GM23338 (cell line): ENCODE measurements at regions not wholly inside any gene's neighbourhood (a gene's known extent, or its start where the extent isn't known, plus 50 kb on each side); places are given as distances from the start of the nearest gene placed in this dataset.
"Not testable (repeated sequence)": the region's sequence is repeated elsewhere in the genome, so short reads cannot be mapped to it uniquely, and the experiment has no call there.

ENCODE experiments used
- ATAC-seq: fragments of 200-7000 bp; cut with Tn5 transposase; 3 replicates; pipeline ENCODE4 v1.9.1; 2020
- DNase-seq: peaks from one replicate; pipeline ENCODE4 v3.0.0-alpha.2; 2015; ENCODE audit warnings: low spot score
- H2AFZ ChIP-seq: fragments of 200-600 bp; sonication (generic); 2 replicates; pipeline ENCODE4 v1.8.0; 2016; ENCODE audit warnings: antibody characterized with exemption, mild to moderate bottlenecking, moderate library complexity
- H3F3A ChIP-seq: fragments of 200-600 bp; sonication (generic); replicated peaks from 2 replicates; pipeline ENCODE4 v1.8.0; 2017; ENCODE audit warnings: antibody characterized with exemption, mixed run types, low read depth
- H3K27ac ChIP-seq: fragments of 200-600 bp; sonication (generic); 2 replicates; pipeline ENCODE4 v1.6.1; 2016; ENCODE audit warnings: low read depth
- H3K27me3 ChIP-seq: fragments of 200-600 bp; sonication (generic); 2 replicates; pipeline ENCODE4 v1.8.0; 2016; ENCODE audit warnings: mild to moderate bottlenecking, mixed run types, moderate library complexity; ENCODE audit not compliant: insufficient read depth
- H3K36me3 ChIP-seq: fragments of 200-600 bp; sonication (generic); 2 replicates; pipeline ENCODE4 v1.8.0; 2016; ENCODE audit warnings: mild to moderate bottlenecking; ENCODE audit not compliant: insufficient read depth
- H3K4me1 ChIP-seq: fragments of 200-600 bp; sonication (generic); 2 replicates; pipeline ENCODE4 v1.8.0; 2016; ENCODE audit warnings: mild to moderate bottlenecking, moderate library complexity; ENCODE audit not compliant: insufficient read depth
- H3K4me2 ChIP-seq: fragments of 200-600 bp; sonication (generic); 2 replicates; pipeline ENCODE4 v1.7.1; 2017; ENCODE audit warnings: mixed run types
- H3K4me3 ChIP-seq: fragments of 200-600 bp; sonication (generic); 2 replicates; pipeline ENCODE4 v1.6.1; 2016; ENCODE audit warnings: mixed run types
- H3K79me2 ChIP-seq: fragments of 200-600 bp; sonication (generic); replicated peaks from 2 replicates; pipeline ENCODE4 v1.8.0; 2017; ENCODE audit warnings: mild to moderate bottlenecking; ENCODE audit not compliant: insufficient read depth
- H3K9me2 ChIP-seq: fragments of 200-600 bp; sonication (generic); 2 replicates; pipeline ENCODE4 v1.8.0; 2017; ENCODE audit not compliant: insufficient read depth
- H4K20me1 ChIP-seq: fragments of 200-600 bp; sonication (generic); replicated peaks from 2 replicates; pipeline ENCODE4 v1.8.0; 2017; ENCODE audit warnings: mild to moderate bottlenecking; ENCODE audit not compliant: insufficient read depth
- H3K27ac Mint-ChIP-seq: 2 replicates; pipeline ENCODE4 v1.8.0; 2020; ENCODE audit warnings: inconsistent platforms, mild to moderate bottlenecking, moderate library complexity, mixed read lengths
- H3K27me3 Mint-ChIP-seq: 3 replicates; pipeline ENCODE4 v1.8.0; 2022; ENCODE audit warnings: low read depth, mild to moderate bottlenecking, moderate library complexity, mixed read lengths, inconsistent platforms; ENCODE audit not compliant: insufficient read depth, poor library complexity
- H3K36me3 Mint-ChIP-seq: 3 replicates; pipeline ENCODE4 v1.8.0; 2021; ENCODE audit warnings: low read depth, mild to moderate bottlenecking, inconsistent platforms, moderate library complexity, mixed read lengths
- H3K4me1 Mint-ChIP-seq: 3 replicates; pipeline ENCODE4 v1.8.0; 2020; ENCODE audit warnings: mild to moderate bottlenecking, inconsistent platforms, mixed read lengths
- H3K4me3 Mint-ChIP-seq: 3 replicates; pipeline ENCODE4 v1.8.0; 2021; ENCODE audit warnings: moderate library complexity, mild to moderate bottlenecking, inconsistent platforms, mixed read lengths
- H3K9me3 Mint-ChIP-seq: 3 replicates; pipeline ENCODE4 v1.8.0; 2020; ENCODE audit warnings: moderate library complexity, mild to moderate bottlenecking, inconsistent platforms, mixed read lengths

DNA sequence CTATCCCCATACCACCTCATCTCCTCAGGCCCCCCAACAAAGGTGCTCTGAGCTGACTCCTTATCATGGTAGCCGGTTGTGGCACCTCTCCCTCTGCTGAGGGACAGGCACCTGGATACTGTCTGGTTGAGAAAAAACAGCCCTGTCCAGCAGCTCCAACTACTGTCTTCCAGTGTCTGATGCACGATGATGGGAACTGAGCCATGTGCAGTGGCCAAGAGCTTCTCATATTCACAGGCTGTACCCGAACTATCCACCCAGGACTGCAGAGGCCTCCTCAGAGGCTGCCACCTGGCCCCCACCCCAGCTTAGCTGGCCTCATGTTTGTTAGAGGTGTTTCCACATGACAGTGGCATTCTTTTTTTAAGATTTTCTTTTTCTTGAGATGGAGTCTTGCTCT is 149.9 kb downstream of the BCL2L11 start:
- H3K4me3 ChIP-seq, H3K4me1 Mint-ChIP-seq, H3K4me2 ChIP-seq, ATAC-seq, H3K27me3 Mint-ChIP-seq, H3K27ac Mint-ChIP-seq, DNase-seq, H3K36me3 ChIP-seq, H4K20me1 ChIP-seq, H3K9me3 Mint-ChIP-seq, H2AFZ ChIP-seq, H3F3A ChIP-seq, H3K27me3 ChIP-seq, H3K36me3 Mint-ChIP-seq, H3K27ac ChIP-seq, H3K9me2 ChIP-seq, H3K4me1 ChIP-seq, H3K4me3 Mint-ChIP-seq, H3K79me2 ChIP-seq: not testable (repeated sequence)

DNA sequence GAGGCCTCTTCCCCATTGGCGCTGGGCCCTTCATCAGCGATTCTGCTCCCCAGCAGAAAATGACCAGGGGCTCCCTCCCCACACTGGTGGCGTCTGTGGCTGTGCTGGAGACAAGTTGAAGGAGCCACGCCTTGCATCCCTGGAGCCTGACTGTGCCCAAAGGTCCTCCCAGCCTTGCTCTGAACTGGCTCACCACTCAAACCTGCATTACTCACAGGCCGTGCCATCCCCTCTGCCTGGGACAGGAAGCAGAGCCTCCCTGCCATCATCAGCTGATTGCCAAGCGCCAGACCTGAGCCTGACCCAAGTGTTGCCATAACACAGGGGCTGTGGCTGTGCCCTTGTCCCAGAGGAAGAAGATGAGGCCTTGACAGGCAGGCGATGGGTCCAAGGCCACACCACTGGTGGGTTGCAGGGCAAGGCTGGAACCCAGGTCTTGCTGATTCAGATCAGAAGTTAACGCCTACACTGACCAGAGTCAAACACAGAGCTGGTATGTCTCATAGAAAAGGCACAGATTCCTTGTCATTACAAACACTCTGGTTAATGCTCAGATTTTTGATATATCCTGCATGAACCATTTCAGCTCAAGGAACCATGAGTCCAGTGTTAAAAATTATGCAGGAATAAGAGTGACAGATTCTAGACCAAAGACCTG is 151.1 kb downstream of the BCL2L11 start:
- not testable (repeated sequence) for H3K9me3 Mint-ChIP-seq, H2AFZ ChIP-seq, H3K4me2 ChIP-seq, H3K79me2 ChIP-seq, H3K36me3 ChIP-seq, H3K36me3 Mint-ChIP-seq, H3K4me1 Mint-ChIP-seq, H3F3A ChIP-seq, H3K27ac ChIP-seq, H4K20me1 ChIP-seq, H3K4me3 Mint-ChIP-seq, DNase-seq, ATAC-seq, H3K27me3 Mint-ChIP-seq, H3K4me3 ChIP-seq, H3K4me1 ChIP-seq, H3K27me3 ChIP-seq, H3K27ac Mint-ChIP-seq, H3K9me2 ChIP-seq

DNA sequence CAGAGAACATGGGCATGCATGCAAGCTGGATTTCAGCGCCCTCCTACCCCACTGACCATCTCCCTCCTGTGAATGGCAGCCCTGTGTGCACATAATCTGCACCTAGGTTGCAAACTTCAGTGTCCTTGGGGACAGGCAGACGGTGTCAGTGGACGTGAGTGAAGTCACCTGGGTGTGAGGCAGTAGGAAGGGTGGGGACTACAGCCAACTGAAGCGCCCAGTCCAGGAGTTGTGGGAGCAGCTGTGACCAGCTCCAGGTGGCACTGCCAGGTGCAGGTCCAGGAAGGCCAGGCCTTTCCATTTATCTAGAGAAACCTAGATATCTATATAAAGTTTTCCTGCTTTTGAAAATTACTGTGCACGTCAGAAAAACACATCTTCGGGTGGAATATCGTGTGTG is 152.3 kb downstream of the BCL2L11 start:
- H3K27ac ChIP-seq, H3K9me3 Mint-ChIP-seq, ATAC-seq, H3K4me1 ChIP-seq, H4K20me1 ChIP-seq, H3F3A ChIP-seq, H3K27me3 Mint-ChIP-seq, H3K36me3 ChIP-seq, H3K27ac Mint-ChIP-seq, H3K9me2 ChIP-seq, H3K4me3 Mint-ChIP-seq, H3K4me3 ChIP-seq, H3K4me2 ChIP-seq, H2AFZ ChIP-seq, H3K4me1 Mint-ChIP-seq, DNase-seq, H3K36me3 Mint-ChIP-seq, H3K27me3 ChIP-seq, H3K79me2 ChIP-seq: not testable (repeated sequence)

DNA sequence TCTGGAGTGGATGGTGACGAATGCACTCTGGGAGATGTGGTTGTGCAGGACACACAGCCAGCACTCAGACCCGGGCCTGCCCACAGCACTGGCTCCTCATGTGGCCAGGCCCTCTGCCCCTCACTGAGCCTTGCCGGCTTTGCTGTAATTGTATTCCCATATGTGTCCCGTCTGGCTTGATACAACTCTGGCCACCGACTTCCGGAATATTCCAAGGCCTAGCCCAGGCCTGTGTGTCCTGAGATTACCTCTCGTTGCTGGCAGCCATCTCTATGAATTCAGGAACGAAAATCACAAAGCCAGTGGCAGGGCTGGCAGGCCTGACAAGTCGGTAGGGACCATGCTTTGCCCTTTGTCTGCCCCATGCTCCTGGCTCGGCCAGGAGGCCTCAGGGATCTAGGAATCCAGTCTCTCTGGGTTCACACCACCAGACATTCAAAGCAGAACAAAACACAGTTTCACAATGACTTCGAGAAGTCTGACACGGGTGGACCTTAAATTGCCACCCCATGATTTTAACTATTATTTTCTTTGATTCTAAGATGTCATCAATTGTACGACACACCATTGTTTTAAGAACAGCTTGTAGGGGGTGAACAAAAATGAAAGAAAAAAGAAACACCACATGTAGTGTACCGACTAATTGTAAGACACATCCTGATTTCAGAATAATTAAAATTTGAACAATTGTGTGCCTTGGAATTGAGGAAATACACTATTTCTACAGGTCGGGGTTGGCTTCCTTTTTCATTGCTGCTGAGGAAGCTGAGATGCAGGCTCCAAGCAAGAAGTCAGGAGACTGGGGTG is 154.5 kb downstream of the BCL2L11 start:
- not testable (repeated sequence) for H3K4me2 ChIP-seq, H3K4me3 ChIP-seq, H3K27ac Mint-ChIP-seq, ATAC-seq, H3K27me3 ChIP-seq, DNase-seq, H4K20me1 ChIP-seq, H3K4me3 Mint-ChIP-seq, H3K9me2 ChIP-seq, H3F3A ChIP-seq, H3K27ac ChIP-seq, H3K27me3 Mint-ChIP-seq, H3K36me3 ChIP-seq, H3K4me1 ChIP-seq, H3K36me3 Mint-ChIP-seq, H3K4me1 Mint-ChIP-seq, H2AFZ ChIP-seq, H3K9me3 Mint-ChIP-seq, H3K79me2 ChIP-seq

DNA sequence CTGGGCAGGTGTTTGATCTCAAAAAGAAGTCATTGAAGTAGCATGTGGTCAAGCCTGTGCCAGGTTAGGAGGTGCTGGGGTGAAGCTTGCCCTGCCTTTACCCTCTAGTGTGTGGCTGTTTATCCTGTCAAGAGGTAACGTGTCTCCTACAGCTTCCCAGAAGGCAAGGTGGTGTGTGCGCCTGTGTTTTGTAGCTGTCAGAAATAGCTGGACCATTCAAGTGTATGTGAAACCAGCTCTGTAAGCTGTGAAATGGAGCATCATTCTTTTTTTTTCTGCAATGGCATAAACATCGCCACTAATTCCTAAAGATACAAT is 155.1 kb downstream of the BCL2L11 start:
- H3K27me3 Mint-ChIP-seq, H3K4me2 ChIP-seq, H3K27me3 ChIP-seq, H3K27ac Mint-ChIP-seq, DNase-seq, H3K79me2 ChIP-seq, H3K9me3 Mint-ChIP-seq, ATAC-seq, H3K4me3 Mint-ChIP-seq, H3K4me1 Mint-ChIP-seq, H3K4me1 ChIP-seq, H3K36me3 Mint-ChIP-seq, H3K9me2 ChIP-seq, H2AFZ ChIP-seq, H3F3A ChIP-seq, H3K27ac ChIP-seq, H4K20me1 ChIP-seq, H3K36me3 ChIP-seq, H3K4me3 ChIP-seq: not testable (repeated sequence)

DNA sequence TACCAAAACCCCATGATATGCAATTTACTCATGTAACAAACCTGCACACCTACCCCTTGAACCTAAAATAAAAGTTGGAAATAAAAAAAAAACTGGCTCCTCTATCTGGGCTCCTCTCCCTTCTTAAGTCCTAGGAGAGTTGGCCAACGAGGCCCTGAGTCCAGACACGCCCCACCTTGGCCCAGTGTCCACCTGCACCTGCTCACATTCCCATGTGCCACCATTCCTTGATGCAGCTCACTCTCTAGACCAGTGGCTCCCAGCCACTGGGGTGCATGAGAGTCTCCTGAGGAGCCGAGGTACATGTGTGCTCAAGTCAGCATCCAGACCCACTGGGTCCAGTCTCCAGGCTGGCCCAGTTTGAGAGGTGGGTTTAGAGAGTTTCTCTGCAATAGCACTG is 157.4 kb downstream of the BCL2L11 start:
- ATAC-seq, H3K27me3 ChIP-seq: not testable (repeated sequence)

More for the DNA sequence above, 157.4 kb downstream of the BCL2L11 start:
- H3K9me3 Mint-ChIP-seq, H3F3A ChIP-seq, H3K4me3 ChIP-seq, H3K79me2 ChIP-seq, H2AFZ ChIP-seq, H3K27me3 Mint-ChIP-seq, H3K4me1 Mint-ChIP-seq, DNase-seq, H3K4me1 ChIP-seq, H3K4me3 Mint-ChIP-seq, H3K27ac ChIP-seq, H3K9me2 ChIP-seq, H3K4me2 ChIP-seq, H3K36me3 Mint-ChIP-seq, H3K27ac Mint-ChIP-seq, H4K20me1 ChIP-seq, H3K36me3 ChIP-seq: not testable (repeated sequence)
